Osteocyte (in vitro differentiated cells): ENCODE measurements at regions not wholly inside any gene's neighbourhood (a gene's known extent, or its start where the extent isn't known, plus 50 kb on each side); places are given as distances from the start of the nearest gene placed in this dataset.

Experiments used
- DNase-seq: peaks from one replicate; pipeline ENCODE4 v3.0.0; 2021; ENCODE audit warnings: mixed read lengths; ENCODE audit not compliant: unreplicated experiment; ENCODE audit errors: extremely low spot score
- H3K27ac Mint-ChIP-seq: one replicate; pipeline ENCODE4 v1.8.0; 2021; ENCODE audit warnings: mild to moderate bottlenecking, mixed read lengths; ENCODE audit not compliant: unreplicated experiment
- H3K27me3 Mint-ChIP-seq: one replicate; pipeline ENCODE4 v1.8.0; 2021; ENCODE audit warnings: mixed read lengths; ENCODE audit not compliant: unreplicated experiment
- H3K36me3 Mint-ChIP-seq: one replicate; pipeline ENCODE4 v1.8.0; 2021; ENCODE audit warnings: mixed read lengths; ENCODE audit not compliant: unreplicated experiment
- H3K4me1 Mint-ChIP-seq: one replicate; pipeline ENCODE4 v1.8.0; 2021; ENCODE audit warnings: mixed read lengths; ENCODE audit not compliant: unreplicated experiment
- H3K4me3 Mint-ChIP-seq: one replicate; pipeline ENCODE4 v1.8.0; 2021; ENCODE audit warnings: mild to moderate bottlenecking, moderate library complexity, mixed read lengths; ENCODE audit not compliant: unreplicated experiment
- H3K9me3 Mint-ChIP-seq: one replicate; pipeline ENCODE4 v1.8.0; 2021; ENCODE audit warnings: mixed read lengths; ENCODE audit not compliant: unreplicated experiment
- CTCF ChIP-seq: fragments of 200-600 bp; sonication (generic); IDR thresholded peaks from 2 replicates; pipeline ENCODE4 v1.5.0; 2021; ENCODE audit warnings: antibody characterized with exemption, mild to moderate bottlenecking, moderate library complexity

- Mint-ChIP-seq H3K36me3 (no peaks in the 10 kb centered on the region), H3K4me1 (no peaks in the 10 kb centered on the region), H3K4me3 (no peak overlapping the region), H3K9me3 (no peaks in the 10 kb centered on the region), H3K27ac (no peak overlapping the region), H3K27me3 (no peaks in the 10 kb centered on the region)
- DNase-seq: no peak
- no peak for TF ChIP-seq CTCF
Measured at GRCh38 chr6:98335594-98335993, 498.8 kb upstream of the POU3F2 start.

GRCh38 chr6:98339506-98339905, 494.9 kb upstream of the POU3F2 start:
- Mint-ChIP-seq H3K27me3 (no peaks in the 10 kb centered on the region), H3K36me3 (no peaks in the 10 kb centered on the region), H3K27ac (no peak overlapping the region), H3K9me3 (no peaks in the 10 kb centered on the region), H3K4me3 (no peak overlapping the region), H3K4me1 (no peaks in the 10 kb centered on the region)
- no peak for DNase-seq
- no peak for TF ChIP-seq CTCF

GRCh38 chr6:98343004-98343403, 491.4 kb upstream of the POU3F2 start:
- DNase-seq: no peak
- H3K27ac Mint-ChIP-seq: no peak overlapping the region
- no peaks in the 10 kb centered on the region for H3K36me3 Mint-ChIP-seq
- no peaks in the 10 kb centered on the region for H3K9me3 Mint-ChIP-seq
- H3K27me3 Mint-ChIP-seq: no peaks in the 10 kb centered on the region
- no peak overlapping the region for H3K4me3 Mint-ChIP-seq
- H3K4me1 Mint-ChIP-seq: no peaks in the 10 kb centered on the region
- no peak for TF ChIP-seq CTCF

GRCh38 chr6:98343797-98344196, 490.6 kb upstream of the POU3F2 start:
- H3K9me3 Mint-ChIP-seq: no peaks in the 10 kb centered on the region
- H3K4me1 Mint-ChIP-seq: no peaks in the 10 kb centered on the region
- no peak overlapping the region for H3K27ac Mint-ChIP-seq
- no peak overlapping the region for H3K4me3 Mint-ChIP-seq
- TF ChIP-seq CTCF: no peak
- no peak for DNase-seq
- H3K36me3 Mint-ChIP-seq: no peaks in the 10 kb centered on the region
- no peaks in the 10 kb centered on the region for H3K27me3 Mint-ChIP-seq

- no peaks in the 10 kb centered on the region for H3K9me3 Mint-ChIP-seq
- no peak overlapping the region for H3K4me3 Mint-ChIP-seq
- H3K4me1 Mint-ChIP-seq: no peaks in the 10 kb centered on the region
- DNase-seq: no peak
- TF ChIP-seq CTCF: no peak
- H3K36me3 Mint-ChIP-seq: no peaks in the 10 kb centered on the region
- H3K27me3 Mint-ChIP-seq: no peaks in the 10 kb centered on the region
- no peak overlapping the region for H3K27ac Mint-ChIP-seq
Measured at GRCh38 chr6:98352348-98352747, 482.0 kb upstream of the POU3F2 start.
